PFSK-1 (cell line): ENCODE measurements at regions not wholly inside any gene's neighbourhood (a gene's known extent, or its start where the extent isn't known, plus 50 kb on each side); places are given as distances from the start of the nearest gene placed in this dataset.

Experiments
- FOXP2 ChIP-seq: optimal IDR thresholded peaks from 2 replicates; pipeline ENCODE3; 2011; ENCODE audit warnings: borderline replicate concordance, control low read depth, inconsistent platforms; ENCODE audit not compliant: insufficient read depth; ENCODE audit errors: extremely low read length, extremely low read depth
- POLR2AphosphoS5 ChIP-seq: IDR thresholded peaks from 2 replicates; pipeline ENCODE4 v1.6.1; 2012; ENCODE audit warnings: low read depth, mild to moderate bottlenecking, control low read depth, low read length, moderate library complexity
- REST ChIP-seq, 2 experiments: IDR thresholded peaks; 2 replicates each; pipeline versions ENCODE4 v1.6.1 to v1.8.0; 2011 to 2012; ENCODE audit warnings: low read depth in 2 of 2, low read length in 2 of 2, control low read depth in 1 of 2, inconsistent platforms in 1 of 2, mild to moderate bottlenecking in 1 of 2, moderate library complexity in 1 of 2; ENCODE audit not compliant: insufficient read depth in 1 of 2
- SIN3A ChIP-seq: IDR thresholded peaks from 2 replicates; pipeline ENCODE4 v1.6.1; 2012; ENCODE audit warnings: mild to moderate bottlenecking, low read length, moderate library complexity, borderline replicate concordance; ENCODE audit not compliant: insufficient read depth
- TAF1 ChIP-seq: IDR thresholded peaks from 2 replicates; pipeline ENCODE4 v1.6.1; 2012; ENCODE audit warnings: low read length, control low read depth, borderline replicate concordance; ENCODE audit not compliant: insufficient read depth

- no peak for TF ChIP-seq REST (IDR thresholded peaks at IDR 0.05; ENCODE audit: insufficient read depth in 1 of 2, low read depth in 2 of 2, low read length in 2 of 2)
- no peak for TF ChIP-seq POLR2AphosphoS5
- TF ChIP-seq FOXP2: no peak
- TF ChIP-seq TAF1: no peak
- TF ChIP-seq SIN3A: no peak
Measured at GRCh38 chrY:14339524-14339923, 184.8 kb upstream of the NLGN4Y start.
